IMR-90 (cell line): ENCODE measurements at regions not wholly inside any gene's neighbourhood (a gene's known extent, or its start where the extent isn't known, plus 50 kb on each side); places are given as distances from the start of the nearest gene placed in this dataset.

ENCODE experiments used
- ATAC-seq: fragments of 200-7000 bp; cut with Tn5 transposase; 2 replicates; pipeline ENCODE4 v1.9.1; 2020; ENCODE audit warnings: low read depth, mild to moderate bottlenecking, moderate library complexity
- BruUV-seq: library from RNA; stranded (reverse); fragments of 400-500 nt; replicated peaks from 2 replicates; lab custom pipeline; 2021; lab: Mats Ljungman, UMichigan
- CTCF ChIA-PET: fragments of 300-600 bp; formaldehyde crosslinking; extraction: SDS; loops from one replicate; lab custom pipeline; 2021; ENCODE audit warnings: antibody characterized with exemption; lab: Yijun Ruan, JAX
- POLR2A ChIA-PET: fragments of 300-600 bp; sonication (Branson Sonifier 250); formaldehyde crosslinking; loops from one replicate; lab custom pipeline; 2022; ENCODE audit warnings: antibody characterized with exemption; ENCODE audit not compliant: unreplicated experiment; lab: Charles Lee
- DNase-seq: peaks from one replicate; pipeline ENCODE4 v3.0.0; 2013
- H2AFZ ChIP-seq: replicated peaks from 2 replicates; pipeline ENCODE3; 2013; ENCODE audit warnings: low read length, mild to moderate bottlenecking; ENCODE audit not compliant: poor library complexity
- H2AK5ac ChIP-seq: 2 replicates; pipeline ENCODE4 v1.6.1; 2013; ENCODE audit warnings: low read depth, low read length, inconsistent platforms
- H2AK9ac ChIP-seq: replicated peaks from 2 replicates; pipeline ENCODE3; 2013; ENCODE audit warnings: mild to moderate bottlenecking, low read depth, low read length, moderate library complexity; ENCODE audit not compliant: poor library complexity
- H2BK120ac ChIP-seq: 2 replicates; pipeline ENCODE4 v1.6.1; 2013; ENCODE audit warnings: low read depth, low read length, inconsistent platforms
- H2BK15ac ChIP-seq: 3 replicates; pipeline ENCODE4 v1.6.1; 2013; ENCODE audit warnings: low read depth, low read length, inconsistent platforms
- H2BK20ac ChIP-seq: 2 replicates; pipeline ENCODE4 v1.6.1; 2013; ENCODE audit warnings: low read depth, mild to moderate bottlenecking, inconsistent platforms, low read length, moderate library complexity
- H2BK5ac ChIP-seq: 2 replicates; pipeline ENCODE4 v1.6.1; 2013; ENCODE audit warnings: mild to moderate bottlenecking, low read depth, low read length, inconsistent platforms; ENCODE audit not compliant: poor library complexity, severe bottlenecking
- H3K14ac ChIP-seq: replicated peaks from 2 replicates; pipeline ENCODE4 v1.6.1; 2013; ENCODE audit warnings: low read depth, low read length, inconsistent platforms
- H3K18ac ChIP-seq: 2 replicates; pipeline ENCODE4 v1.6.1; 2013; ENCODE audit warnings: low read depth, low read length, control low read depth
- H3K23ac ChIP-seq: 2 replicates; pipeline ENCODE4 v1.6.1; 2013; ENCODE audit warnings: low read depth, low read length, inconsistent platforms
- H3K27ac ChIP-seq: 2 replicates; pipeline ENCODE4 v1.5.1; 2013; ENCODE audit warnings: mild to moderate bottlenecking, control low read depth, low read length; ENCODE audit not compliant: insufficient read depth
- H3K27me3 ChIP-seq: 2 replicates; pipeline ENCODE4 v1.6.1; 2013; ENCODE audit warnings: low read length; ENCODE audit not compliant: control insufficient read depth, insufficient read depth
- H3K36me3 ChIP-seq: 2 replicates; pipeline ENCODE4 v1.6.1; 2013; ENCODE audit warnings: low read length, mixed read lengths; ENCODE audit not compliant: control insufficient read depth, insufficient read depth
- H3K4ac ChIP-seq: 2 replicates; pipeline ENCODE4 v1.6.1; 2013; ENCODE audit warnings: low read depth, low read length, inconsistent platforms
- H3K4me1 ChIP-seq: 2 replicates; pipeline ENCODE4 v1.6.1; 2013; ENCODE audit warnings: low read length, mixed read lengths; ENCODE audit not compliant: control insufficient read depth, insufficient read depth
- H3K4me2 ChIP-seq: 2 replicates; pipeline ENCODE4 v1.6.1; 2013; ENCODE audit warnings: low read depth, mild to moderate bottlenecking, control low read depth, low read length, moderate library complexity
- H3K4me3 ChIP-seq: 2 replicates; pipeline ENCODE4 v1.5.1; 2013; ENCODE audit warnings: low read depth, mild to moderate bottlenecking, control low read depth, low read length, moderate library complexity; ENCODE audit not compliant: insufficient read depth
- H3K56ac ChIP-seq: 2 replicates; pipeline ENCODE4 v1.6.1; 2013; ENCODE audit warnings: low read length, inconsistent platforms; ENCODE audit not compliant: insufficient read depth; ENCODE audit errors: extremely low read depth
- H3K79me1 ChIP-seq, 2 experiments: 2 replicates each; pipeline ENCODE4 v1.6.1; 2013; ENCODE audit warnings: low read length in 2 of 2, inconsistent platforms in 1 of 2, low read depth in 1 of 2
- H3K9ac ChIP-seq: 2 replicates; pipeline ENCODE4 v1.6.1; 2013; ENCODE audit warnings: low read depth, low read length, control low read depth
- H3K9me1 ChIP-seq: 2 replicates; pipeline ENCODE4 v1.6.1; 2013; ENCODE audit warnings: low read length, inconsistent platforms; ENCODE audit not compliant: insufficient read depth
- H3K9me3 ChIP-seq: 2 replicates; pipeline ENCODE4 v1.6.1; 2013; ENCODE audit warnings: low read length; ENCODE audit not compliant: control insufficient read depth, insufficient read depth
- H4K20me1 ChIP-seq: 2 replicates; pipeline ENCODE4 v1.6.1; 2013; ENCODE audit warnings: low read length, inconsistent platforms; ENCODE audit not compliant: insufficient read depth
- H4K5ac ChIP-seq: 2 replicates; pipeline ENCODE4 v1.6.1; 2013; ENCODE audit warnings: mild to moderate bottlenecking, low read depth, low read length, control low read depth
- H4K8ac ChIP-seq, 2 experiments: 2 replicates each; pipeline ENCODE4 v1.6.1; 2013; ENCODE audit warnings: low read depth in 2 of 2, low read length in 2 of 2, control low read depth in 1 of 2, inconsistent platforms in 1 of 2
- H4K91ac ChIP-seq: 2 replicates; pipeline ENCODE4 v1.6.1; 2013; ENCODE audit warnings: low read depth, low read length, inconsistent platforms; ENCODE audit not compliant: insufficient read depth
- BHLHE40 ChIP-seq: fragments of 150-350 bp; IDR thresholded peaks from 2 replicates; pipeline ENCODE4 v1.6.1; 2016; ENCODE audit warnings: mild to moderate bottlenecking, low read depth, low read length
- CEBPB ChIP-seq: IDR thresholded peaks from 2 replicates; pipeline ENCODE4 v1.6.1; 2012; ENCODE audit warnings: low read depth, low read length, improper control_type of control experiment
- CHD1 ChIP-seq: IDR thresholded peaks from 2 replicates; pipeline ENCODE4 v1.6.1; 2012; ENCODE audit warnings: low read depth, low read length, improper control_type of control experiment
- CTCF ChIP-seq: conservative IDR thresholded peaks from 2 replicates; pipeline ENCODE4 v1.5.1; 2012; ENCODE audit warnings: mild to moderate bottlenecking, low read depth, low read length, improper control_type of control experiment
- ELK1 ChIP-seq: fragments of 150-350 bp; IDR thresholded peaks from 2 replicates; pipeline ENCODE4 v1.6.1; 2016; ENCODE audit warnings: low read depth, mild to moderate bottlenecking, low read length, moderate library complexity, borderline replicate concordance
- FOS ChIP-seq: fragments of 150-350 bp; IDR thresholded peaks from 2 replicates; pipeline ENCODE4 v1.6.1; 2016; ENCODE audit warnings: low read depth, low read length
- MAFK ChIP-seq: IDR thresholded peaks from 2 replicates; pipeline ENCODE4 v1.6.1; 2012; ENCODE audit warnings: low read depth, low read length, improper control_type of control experiment
- MAZ ChIP-seq: IDR thresholded peaks from 2 replicates; pipeline ENCODE4 v1.6.1; 2012; ENCODE audit warnings: low read depth, mild to moderate bottlenecking, low read length, improper control_type of control experiment, moderate library complexity, borderline replicate concordance
- MXI1 ChIP-seq: IDR thresholded peaks from 2 replicates; pipeline ENCODE4 v1.6.1; 2012; ENCODE audit warnings: low read depth, mild to moderate bottlenecking, low read length, moderate library complexity, borderline replicate concordance
- NFE2L2 ChIP-seq: fragments of 150-350 bp; IDR thresholded peaks from 2 replicates; pipeline ENCODE4 v1.6.1; 2016; ENCODE audit warnings: low read depth, mild to moderate bottlenecking, low read length
- POLR2A ChIP-seq: IDR thresholded peaks from 2 replicates; pipeline ENCODE4 v1.6.1; 2012; ENCODE audit warnings: mild to moderate bottlenecking, low read depth, low read length
- RAD21 ChIP-seq: IDR thresholded peaks from 2 replicates; pipeline ENCODE4 v1.6.1; 2012; ENCODE audit warnings: low read length, improper control_type of control experiment
- RCOR1 ChIP-seq: IDR thresholded peaks from 2 replicates; pipeline ENCODE4 v1.6.1; 2012; ENCODE audit warnings: mild to moderate bottlenecking, low read length, improper control_type of control experiment; ENCODE audit not compliant: insufficient replicate concordance
- RFX5 ChIP-seq: IDR thresholded peaks from 2 replicates; pipeline ENCODE4 v1.8.0; 2012; ENCODE audit warnings: low read depth, mild to moderate bottlenecking, low read length, moderate library complexity
- SMC3 ChIP-seq: fragments of 150-350 bp; IDR thresholded peaks from 2 replicates; pipeline ENCODE4 v1.6.1; 2016; ENCODE audit warnings: low read depth, mild to moderate bottlenecking, antibody characterized with exemption, low read length, moderate library complexity
- USF2 ChIP-seq: fragments of 150-350 bp; IDR thresholded peaks from 2 replicates; pipeline ENCODE4 v1.6.1; 2017; ENCODE audit warnings: mild to moderate bottlenecking, antibody characterized with exemption, low read length, low read depth
- WGBS, 2 experiments: methylation state at CpG; one replicate each; pipeline versions ENCODE4 v1.1.5 to v1.1.7; 2013; ENCODE audit warnings: missing lambda C conversion rate in 2 of 2; ENCODE audit not compliant: insufficient read length in 1 of 2; ENCODE audit errors: extremely low coverage in 2 of 2; 5-methylcytosine and 5-hydroxymethylcytosine counted together
- dilution Hi-C: fragments of 300-500 bp; cut with HindIII; formaldehyde crosslinking; loops from one replicate; pipeline ENCODE4 v1.14.3; 2018; ENCODE audit warnings: low sequenced_read_pairs; ENCODE audit not compliant: unreplicated experiment
- in situ Hi-C: fragments of 300-500 bp; cut with MboI; formaldehyde crosslinking; loops from 3 replicates; pipeline ENCODE4 v1.14.3; 2019; ENCODE audit warnings: low sequenced_read_pairs, inconsistent platforms, mixed read lengths
- intact Hi-C: fragments of 100-400 bp; cut with micrococcal nuclease; formaldehyde crosslinking; loops from 2 replicates; pipeline ENCODE4 v1.10.0; 2022

- Histone ChIP-seq H3K36me3 (no peaks in the 10 kb centered on the region), H3K9me3 (peaks cover 2% of the 10 kb centered on the region), H2BK15ac (no peak overlapping the region), H2BK120ac (no peak overlapping the region), H3K4ac (no peak overlapping the region), H3K14ac (no peak overlapping the region), H3K4me1 (no peaks in the 10 kb centered on the region; the same call in 1 of the 2 replicates), H3K4me3 (no peak overlapping the region), H3K9ac (no peak overlapping the region), H3K18ac (no peak overlapping the region), H4K20me1 (no peaks in the 10 kb centered on the region), H3K9me1 (peaks cover 3% of the 10 kb centered on the region; the same call in 1 of the 2 replicates), H3K4me2 (no peak overlapping the region), H2BK5ac (no peak overlapping the region), H3K27me3 (no peaks in the 10 kb centered on the region), H2BK20ac (no peak overlapping the region), H3K27ac (no peak overlapping the region), H3K56ac (no peak overlapping the region), H4K5ac (no peak overlapping the region), H4K91ac (no peak overlapping the region), H4K8ac (no peak overlapping the region), H2AK9ac (no peak overlapping the region), H3K79me1 (no peaks in the 10 kb centered on the region), H3K23ac (no peak overlapping the region), H2AK5ac (no peak overlapping the region), H2AFZ (no peak overlapping the region)
- TF ChIP-seq ELK1 (no peak), SMC3 (no peak), CEBPB (no peak), NFE2L2 (no peak), POLR2A (no peak), MAFK (no peak), BHLHE40 (no peak), MAZ (no peak), MXI1 (no peak), RCOR1 (no peak), CTCF (no peak), CHD1 (no peak), RFX5 (no peak), RAD21 (no peak), FOS (no peak), USF2 (no peak)
- BruUV-seq = no TSS peak
- ATAC-seq = no peak
- POLR2A ChIA-PET = no interaction called here
- CTCF ChIA-PET = no interaction called here
- no CpG with 5 or more reads among the region's 4 CpGs for WGBS, 2 experiments
- dilution Hi-C loops = no loop called here
- no peak for DNase-seq
- intact Hi-C loops = no loop called here
- in situ Hi-C loops = no loop called here
Measured at GRCh38 chr20:47448429-47448828, 53.3 kb upstream of the NCOA3 start.
